Left ventricle myocardium inferior (tissue), 1 donor: ENCODE measurements at regions not wholly inside any gene's neighbourhood (a gene's known extent, or its start where the extent isn't known, plus 50 kb on each side); places are given as distances from the start of the nearest gene placed in this dataset.
A peak's percentile ranks its signal among the peaks of the same experiment; 100 is the strongest.

Experiments used
- DNase-seq: peaks from one replicate; pipeline ENCODE4 v3.0.0-alpha.2; 2020
- H3K27ac ChIP-seq: fragments of 200-600 bp; replicated peaks from 2 replicates; pipeline ENCODE4 v1.8.0; 2021
- H3K27me3 ChIP-seq: fragments of 200-600 bp; 2 replicates; pipeline ENCODE4 v1.8.0; 2021; ENCODE audit warnings: low read depth
- H3K36me3 ChIP-seq: fragments of 200-600 bp; 2 replicates; pipeline ENCODE4 v1.8.0; 2021
- H3K4me1 ChIP-seq: fragments of 200-600 bp; 2 replicates; pipeline ENCODE4 v1.8.0; 2021
- H3K4me3 ChIP-seq: fragments of 200-600 bp; 2 replicates; pipeline ENCODE4 v1.8.0; 2021; ENCODE audit warnings: mild to moderate bottlenecking, moderate library complexity
- H3K9me3 ChIP-seq: fragments of 200-600 bp; replicated peaks from 2 replicates; pipeline ENCODE4 v1.8.0; 2021
- CTCF ChIP-seq: fragments of 200-600 bp; IDR thresholded peaks from 2 replicates; pipeline ENCODE4 v1.8.0; 2021; ENCODE audit warnings: antibody characterized with exemption, mild to moderate bottlenecking, borderline replicate concordance
- intact Hi-C: fragments of 100-400 bp; cut with micrococcal nuclease; formaldehyde crosslinking; loops from one replicate; pipeline ENCODE4 v1.11.0; 2022
- donor health status: DM: no; HTN: yes; CAD: no; lungs with severe emphysema.

GRCh38 chr3:137171834-137172603 is 214.2 kb downstream of the IL20RB start:
- Histone ChIP-seq H3K36me3 (no peaks in the 10 kb centered on the region), H3K4me1 (no peaks in the 10 kb centered on the region), H3K4me3 (no peak overlapping the region), H3K9me3 (no peaks in the 10 kb centered on the region), H3K27ac (no peak overlapping the region), H3K27me3 (no peaks in the 10 kb centered on the region)
- intact Hi-C loops = no loop called here
- DNase-seq = no peak
- TF ChIP-seq CTCF = no peak

GRCh38 chr3:137172728-137173127 is 214.9 kb downstream of the IL20RB start:
- H3K36me3 ChIP-seq = no peaks in the 10 kb centered on the region
- H3K4me3 ChIP-seq = no peak overlapping the region
- intact Hi-C loops = no loop called here
- DNase-seq = no peak
- H3K9me3 ChIP-seq = no peaks in the 10 kb centered on the region
- no peaks in the 10 kb centered on the region for H3K27me3 ChIP-seq
- TF ChIP-seq CTCF = no peak
- no peaks in the 10 kb centered on the region for H3K4me1 ChIP-seq
- no peak overlapping the region for H3K27ac ChIP-seq

GRCh38 chr3:137174514-137174913 is 216.7 kb downstream of the IL20RB start:
- Histone ChIP-seq H3K27me3 (no peaks in the 10 kb centered on the region), H3K4me1 (no peaks in the 10 kb centered on the region), H3K4me3 (no peak overlapping the region), H3K27ac (no peak overlapping the region), H3K36me3 (no peaks in the 10 kb centered on the region), H3K9me3 (no peaks in the 10 kb centered on the region)
- DNase-seq = no peak
- no peak for TF ChIP-seq CTCF
- intact Hi-C loops = no loop called here

GRCh38 chr3:137180220-137180619 is 222.4 kb downstream of the IL20RB start:
- intact Hi-C loops = no loop called here
- H3K27me3 ChIP-seq = no peaks in the 10 kb centered on the region
- H3K4me3 ChIP-seq = no peak overlapping the region
- H3K36me3 ChIP-seq = no peaks in the 10 kb centered on the region
- TF ChIP-seq CTCF = no peak
- H3K9me3 ChIP-seq = peaks cover 16% of the 10 kb centered on the region
- H3K4me1 ChIP-seq = no peaks in the 10 kb centered on the region
- no peak overlapping the region for H3K27ac ChIP-seq
- DNase-seq = no peak

GRCh38 chr3:137191133-137191923 is 233.5 kb downstream of the IL20RB start:
- intact Hi-C loops = no loop called here
- Histone ChIP-seq H3K27ac (peak overlapping the region; percentile 43), H3K4me3 (no peak overlapping the region), H3K27me3 (no peaks in the 10 kb centered on the region), H3K9me3 (no peaks in the 10 kb centered on the region), H3K36me3 (no peaks in the 10 kb centered on the region), H3K4me1 (no peaks in the 10 kb centered on the region)
- no peak for TF ChIP-seq CTCF
- peak; percentile 32 for DNase-seq
